HL-60/S4 (cell line): ENCODE measurements at regions not wholly inside any gene's neighbourhood (a gene's known extent, or its start where the extent isn't known, plus 50 kb on each side); places are given as distances from the start of the nearest gene placed in this dataset.

Source experiments
- in situ Hi-C: fragments of 300-500 bp; cut with MboI; formaldehyde crosslinking; loops from 2 replicates; pipeline ENCODE4 v1.14.3; 2022; ENCODE audit warnings: low sequenced_read_pairs

- in situ Hi-C loops = no loop called here
Measured at GRCh38 chr20:6884114-6884513, 116.6 kb downstream of the BMP2 start.

GRCh38 chr20:6886065-6886729 lies 118.7 kb downstream of the BMP2 start:
- in situ Hi-C loops = no loop called here

- in situ Hi-C loops = no loop called here
Measured at GRCh38 chr20:6887966-6888365, 120.5 kb downstream of the BMP2 start.

- in situ Hi-C loops = no loop called here
Measured at GRCh38 chr20:6888736-6889395, 121.4 kb downstream of the BMP2 start.

GRCh38 chr20:6892724-6893123 lies 125.2 kb downstream of the BMP2 start:
- in situ Hi-C loops = no loop called here

- in situ Hi-C loops = no loop called here
Measured at GRCh38 chr20:6898928-6899327, 131.4 kb downstream of the BMP2 start.

- in situ Hi-C loops = no loop called here
Measured at GRCh38 chr20:6906871-6907270, 139.4 kb downstream of the BMP2 start.

- in situ Hi-C loops = no loop called here
Measured at GRCh38 chr20:6908673-6909072, 141.2 kb downstream of the BMP2 start.

- in situ Hi-C loops = no loop called here
Measured at GRCh38 chr20:6909608-6910007, 142.1 kb downstream of the BMP2 start.

GRCh38 chr20:6914986-6915385 lies 147.5 kb downstream of the BMP2 start:
- in situ Hi-C loops = no loop called here

- in situ Hi-C loops = no loop called here
Measured at GRCh38 chr20:6916938-6917337, 149.5 kb downstream of the BMP2 start.

- in situ Hi-C loops = no loop called here
Measured at GRCh38 chr20:6919792-6920468, 152.4 kb downstream of the BMP2 start.

GRCh38 chr20:6920991-6921613 lies 153.6 kb downstream of the BMP2 start:
- in situ Hi-C loops = no loop called here

- in situ Hi-C loops = no loop called here
Measured at GRCh38 chr20:6921717-6922386, 154.4 kb downstream of the BMP2 start.

- in situ Hi-C loops = no loop called here
Measured at GRCh38 chr20:6924681-6925080, 157.2 kb downstream of the BMP2 start.

- in situ Hi-C loops = no loop called here
Measured at GRCh38 chr20:6925744-6926278, 158.3 kb downstream of the BMP2 start.

GRCh38 chr20:6940048-6940447 lies 172.6 kb downstream of the BMP2 start:
- in situ Hi-C loops = no loop called here

- in situ Hi-C loops = no loop called here
Measured at GRCh38 chr20:6940876-6941275, 173.4 kb downstream of the BMP2 start.

- in situ Hi-C loops = no loop called here
Measured at GRCh38 chr20:6941571-6941970, 174.1 kb downstream of the BMP2 start.

GRCh38 chr20:6942266-6942665 lies 174.8 kb downstream of the BMP2 start:
- in situ Hi-C loops = no loop called here

GRCh38 chr20:6944292-6944691 lies 176.8 kb downstream of the BMP2 start:
- in situ Hi-C loops = no loop called here
